ENCODE measurements at regions not wholly inside any gene's neighbourhood (a gene's known extent, or its start where the extent isn't known, plus 50 kb on each side); places are given as distances from the start of the nearest gene placed in this dataset.
"Not testable (repeated sequence)": the region's sequence is repeated elsewhere in the genome, so short reads cannot be mapped to it uniquely, and the experiment has no call there.

DNA sequence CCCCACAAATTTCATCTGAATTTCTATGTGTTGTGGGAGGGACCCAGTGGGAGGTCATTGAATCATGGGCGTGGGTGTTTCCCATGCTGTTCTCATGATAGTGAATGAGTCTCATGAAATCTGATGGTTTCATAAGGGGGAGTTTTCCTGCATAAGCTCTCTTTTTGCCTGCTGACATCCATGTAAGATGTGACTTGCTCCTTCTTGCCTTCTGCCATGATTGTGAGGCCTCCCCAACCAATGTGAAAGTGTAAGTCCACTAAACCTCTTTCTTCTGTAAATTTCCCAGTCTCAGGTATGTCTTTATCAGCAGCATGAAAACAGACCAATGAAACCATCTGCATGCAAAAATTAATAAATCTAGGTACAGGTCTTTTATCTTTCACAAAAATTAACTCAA is 331.8 kb upstream of the GJE1 start:
- not testable (repeated sequence) for DNase-seq; H3K9me3 ChIP-seq (replicated peaks; ENCODE audit: control insufficient read depth, low read depth, low read length); H3K27me3 ChIP-seq (ENCODE audit: control insufficient read depth, insufficient read depth, low read length); H3K4me3 ChIP-seq (ENCODE audit: low read length); H3K27ac ChIP-seq (ENCODE audit: low read length); H3K36me3 ChIP-seq (ENCODE audit: control insufficient read depth, insufficient read depth, low read length); H3K4me1 ChIP-seq (ENCODE audit: control insufficient read depth, insufficient read depth, low read length)
- WGBS (ENCODE audit: insufficient coverage) = no CpG with 5 or more reads among the region's 1 CpG

DNA sequence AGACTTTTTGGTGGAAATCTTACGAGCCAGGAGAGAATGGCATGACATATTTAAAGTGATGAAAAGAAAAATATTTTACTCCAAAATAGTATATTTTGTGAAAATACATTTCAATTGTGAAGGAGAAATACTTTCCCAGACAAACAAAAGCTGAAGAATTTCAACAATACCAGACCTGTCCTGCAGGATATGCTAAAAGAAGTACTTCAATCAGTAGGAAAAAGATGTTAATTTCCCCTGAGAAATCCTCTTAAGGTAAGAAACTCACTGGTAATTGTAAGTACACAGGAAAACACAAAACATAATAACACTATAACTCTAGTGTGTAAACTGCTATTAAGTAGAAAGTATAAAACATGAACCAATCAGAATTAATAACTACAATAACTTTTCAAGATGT is 341.8 kb upstream of the GJE1 start:
- no peak for DNase-seq
- Histone ChIP-seq H3K4me3 (ENCODE audit: low read length) (no peak overlapping the region), H3K27me3 (ENCODE audit: control insufficient read depth, insufficient read depth, low read length) (no peaks in the 10 kb centered on the region), H3K9me3 (replicated peaks; ENCODE audit: control insufficient read depth, low read depth, low read length) (no peaks in the 10 kb centered on the region), H3K27ac (ENCODE audit: low read length) (no peak overlapping the region), H3K36me3 (ENCODE audit: control insufficient read depth, insufficient read depth, low read length) (no peaks in the 10 kb centered on the region), H3K4me1 (ENCODE audit: control insufficient read depth, insufficient read depth, low read length) (no peaks in the 10 kb centered on the region)
- WGBS (ENCODE audit: insufficient coverage) = no CpG with 5 or more reads among the region's 1 CpG

DNA sequence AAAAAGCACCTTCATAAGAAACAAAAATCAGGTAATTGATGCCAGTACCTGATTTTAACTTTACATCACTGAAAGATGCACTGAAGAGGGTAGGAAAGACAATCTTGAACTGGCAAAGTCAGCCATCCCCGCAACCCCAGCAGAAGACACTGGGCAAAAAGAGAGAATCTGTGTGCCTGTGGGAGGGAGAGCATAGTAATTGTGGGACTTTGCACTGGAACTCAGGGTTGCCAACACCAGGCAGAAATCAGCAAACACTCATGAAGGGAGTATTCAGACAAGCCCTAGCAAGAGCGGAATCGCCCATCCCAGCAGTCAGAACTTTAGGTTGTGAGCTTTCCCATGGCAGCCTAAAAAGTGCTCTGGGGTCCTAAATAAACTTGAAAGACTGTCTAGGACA is 344.6 kb upstream of the GJE1 start:
- WGBS (ENCODE audit: insufficient coverage) = 96% methylated on average over 2 of the region's 3 CpGs
- DNase-seq = no peak
- Histone ChIP-seq H3K27me3 (ENCODE audit: control insufficient read depth, insufficient read depth, low read length) (no peaks in the 10 kb centered on the region), H3K4me1 (ENCODE audit: control insufficient read depth, insufficient read depth, low read length) (peaks cover 2% of the 10 kb centered on the region), H3K36me3 (ENCODE audit: control insufficient read depth, insufficient read depth, low read length) (no peaks in the 10 kb centered on the region), H3K4me3 (ENCODE audit: low read length) (no peak overlapping the region), H3K9me3 (replicated peaks; ENCODE audit: control insufficient read depth, low read depth, low read length) (no peaks in the 10 kb centered on the region), H3K27ac (ENCODE audit: low read length) (no peak overlapping the region)

DNA sequence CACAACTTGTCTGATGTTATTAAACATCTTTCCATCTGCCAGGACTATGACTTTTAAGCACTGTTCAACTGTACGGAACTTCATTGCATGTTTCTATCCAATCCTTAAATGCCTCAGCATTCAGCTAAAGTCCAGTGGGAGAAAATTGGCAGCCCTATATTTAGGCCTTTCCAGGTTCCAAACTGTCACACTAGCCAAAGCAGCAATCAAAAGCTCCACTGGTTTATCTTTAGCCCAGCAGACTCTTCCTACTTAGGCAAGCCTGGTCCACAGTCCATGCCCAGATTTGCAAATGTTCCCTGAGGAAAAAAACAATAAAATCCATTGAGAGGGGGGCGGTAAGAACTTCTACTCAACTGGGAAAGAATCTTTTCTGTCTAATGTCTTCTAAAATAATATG is 349.1 kb upstream of the GJE1 start:
- peak; percentile 83 for DNase-seq
- Histone ChIP-seq H3K36me3 (ENCODE audit: control insufficient read depth, insufficient read depth, low read length) (no peaks in the 10 kb centered on the region), H3K9me3 (replicated peaks; ENCODE audit: control insufficient read depth, low read depth, low read length) (no peaks in the 10 kb centered on the region), H3K27ac (ENCODE audit: low read length) (no peak overlapping the region), H3K4me1 (ENCODE audit: control insufficient read depth, insufficient read depth, low read length) (peaks cover 2% of the 10 kb centered on the region), H3K4me3 (ENCODE audit: low read length) (no peak overlapping the region), H3K27me3 (ENCODE audit: control insufficient read depth, insufficient read depth, low read length) (no peaks in the 10 kb centered on the region)
- 17% methylated on average over 1 of the region's 2 CpGs for WGBS (ENCODE audit: insufficient coverage)

DNA sequence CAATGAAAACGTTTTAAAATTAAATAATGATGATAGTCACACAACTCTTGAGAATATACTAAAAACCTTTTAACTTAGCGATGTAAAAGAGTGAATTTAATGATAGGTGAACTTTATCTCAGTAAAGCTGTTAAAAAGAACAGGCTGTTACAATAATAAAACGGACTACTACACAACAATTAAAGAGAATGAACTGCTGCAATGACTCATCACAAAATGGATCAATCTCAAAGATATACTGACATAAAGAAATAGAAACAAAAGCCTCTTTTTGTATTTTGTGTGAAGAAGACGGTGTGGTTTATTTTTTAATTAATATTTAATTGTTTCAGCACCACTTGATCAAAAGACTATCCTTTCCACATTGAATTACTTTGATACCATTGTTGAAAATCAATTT is 352.4 kb upstream of the GJE1 start:
- peaks cover 2% of the 10 kb centered on the region for H3K4me1 ChIP-seq (ENCODE audit: control insufficient read depth, insufficient read depth, low read length)
- no peak overlapping the region for H3K27ac ChIP-seq (ENCODE audit: low read length)
- no peaks in the 10 kb centered on the region for H3K36me3 ChIP-seq (ENCODE audit: control insufficient read depth, insufficient read depth, low read length)
- no peaks in the 10 kb centered on the region for H3K9me3 ChIP-seq (replicated peaks; ENCODE audit: control insufficient read depth, low read depth, low read length)
- WGBS (ENCODE audit: insufficient coverage) = no CpG with 5 or more reads among the region's 4 CpGs
- H3K27me3 ChIP-seq (ENCODE audit: control insufficient read depth, insufficient read depth, low read length) = no peaks in the 10 kb centered on the region
- no peak for DNase-seq
- no peak overlapping the region for H3K4me3 ChIP-seq (ENCODE audit: low read length)

DNA sequence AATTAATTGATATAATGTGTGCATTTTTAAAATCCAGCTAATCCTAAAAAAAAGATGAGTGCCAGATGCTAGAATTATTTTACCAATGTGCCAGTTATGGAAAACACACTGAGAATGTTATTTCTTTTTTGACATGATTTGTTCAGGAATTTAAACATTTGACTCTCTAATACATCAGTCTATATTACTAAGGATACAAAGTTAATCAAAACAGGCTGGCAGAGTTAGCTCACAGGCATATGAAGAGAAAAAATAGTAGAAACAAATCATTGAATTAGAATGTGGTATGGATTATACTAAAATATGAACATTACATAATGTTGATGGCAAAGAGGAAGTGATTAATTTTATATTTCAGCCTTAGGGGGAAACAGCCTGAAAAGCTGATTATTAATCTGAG is 368.3 kb upstream of the GJE1 start:
- Histone ChIP-seq H3K4me3 (ENCODE audit: low read length) (no peak overlapping the region), H3K9me3 (replicated peaks; ENCODE audit: control insufficient read depth, low read depth, low read length) (no peaks in the 10 kb centered on the region), H3K27me3 (ENCODE audit: control insufficient read depth, insufficient read depth, low read length) (no peaks in the 10 kb centered on the region), H3K36me3 (ENCODE audit: control insufficient read depth, insufficient read depth, low read length) (no peaks in the 10 kb centered on the region), H3K4me1 (ENCODE audit: control insufficient read depth, insufficient read depth, low read length) (no peaks in the 10 kb centered on the region), H3K27ac (ENCODE audit: low read length) (no peak overlapping the region)
- DNase-seq = no peak

DNA sequence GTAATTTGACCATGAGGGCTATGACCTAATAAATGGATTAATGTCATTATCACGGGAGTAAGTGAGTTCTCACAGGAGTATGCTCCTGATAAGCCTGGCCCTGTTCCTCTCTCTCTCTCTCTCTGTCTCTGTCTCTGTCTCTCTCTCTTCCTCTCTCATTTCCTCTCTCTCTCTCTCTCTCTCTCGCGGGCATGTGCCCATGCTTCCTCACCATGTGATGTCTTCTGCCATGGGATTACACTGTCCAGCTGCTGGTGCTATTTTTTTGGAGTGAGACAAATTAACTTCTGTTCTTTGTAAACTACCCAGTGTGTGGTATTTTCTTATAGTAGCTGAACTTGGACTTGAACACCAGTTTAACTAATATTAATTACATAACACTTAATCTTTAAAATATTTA is 374.3 kb upstream of the GJE1 start:
- WGBS (ENCODE audit: insufficient coverage) = no CpG with 5 or more reads among the region's 3 CpGs
- no peaks in the 10 kb centered on the region for H3K27me3 ChIP-seq (ENCODE audit: control insufficient read depth, insufficient read depth, low read length)
- no peak for DNase-seq

DNA sequence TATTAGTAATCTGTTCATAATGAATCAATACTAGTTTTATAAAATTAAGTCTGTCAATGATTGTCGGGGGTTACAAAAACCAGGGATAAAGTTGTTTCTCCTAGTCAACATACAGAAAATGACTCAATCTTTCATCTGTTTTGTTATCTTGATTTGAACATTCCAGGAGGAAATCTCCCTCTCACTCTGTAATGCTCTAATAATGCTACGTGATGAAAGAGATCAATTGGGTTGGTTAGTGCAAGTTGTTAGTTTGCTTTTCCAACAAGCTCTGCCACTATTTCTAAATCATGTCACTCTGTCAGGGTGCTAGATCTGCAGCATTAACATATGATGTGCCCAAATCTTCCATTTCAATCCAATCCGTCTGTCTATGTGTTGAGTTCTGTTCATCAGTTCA is 379.5 kb upstream of the GJE1 start:
- no peak overlapping the region for H3K4me3 ChIP-seq (ENCODE audit: low read length)
- DNase-seq = no peak
- no peaks in the 10 kb centered on the region for H3K9me3 ChIP-seq (replicated peaks; ENCODE audit: control insufficient read depth, low read depth, low read length)
- no peak overlapping the region for H3K27ac ChIP-seq (ENCODE audit: low read length)
- WGBS (ENCODE audit: insufficient coverage) = 100% methylated on average over 1 of the region's 3 CpGs
- H3K4me1 ChIP-seq (ENCODE audit: control insufficient read depth, insufficient read depth, low read length) = no peaks in the 10 kb centered on the region
- no peaks in the 10 kb centered on the region for H3K36me3 ChIP-seq (ENCODE audit: control insufficient read depth, insufficient read depth, low read length)
- no peaks in the 10 kb centered on the region for H3K27me3 ChIP-seq (ENCODE audit: control insufficient read depth, insufficient read depth, low read length)

More for the DNA sequence above, 374.3 kb upstream of the GJE1 start:
- no peaks in the 10 kb centered on the region for H3K9me3 ChIP-seq (replicated peaks; ENCODE audit: control insufficient read depth, low read depth, low read length)
- no peak overlapping the region for H3K4me3 ChIP-seq (ENCODE audit: low read length)
- H3K36me3 ChIP-seq (ENCODE audit: control insufficient read depth, insufficient read depth, low read length) = no peaks in the 10 kb centered on the region
- H3K27ac ChIP-seq (ENCODE audit: low read length) = no peak overlapping the region
- H3K4me1 ChIP-seq (ENCODE audit: control insufficient read depth, insufficient read depth, low read length) = no peaks in the 10 kb centered on the region

DNA sequence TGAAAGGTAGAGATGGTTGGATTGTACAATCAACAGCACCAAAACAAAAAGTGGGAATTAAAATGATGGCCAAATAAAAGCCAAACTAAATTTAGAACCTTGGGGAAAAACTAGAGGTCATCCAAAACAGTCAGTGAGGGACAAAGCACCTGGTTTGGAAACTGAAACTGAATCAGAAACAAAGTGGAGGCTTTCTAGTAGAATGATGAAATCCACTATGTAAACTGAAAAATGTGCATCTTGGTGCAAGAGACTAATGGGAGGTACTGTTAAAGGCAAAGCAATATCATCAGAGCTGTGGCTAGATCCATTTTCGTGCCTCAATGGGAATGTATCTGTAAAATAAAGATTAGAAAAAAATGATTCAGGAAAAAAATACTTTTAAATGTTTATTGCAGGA is 380.0 kb upstream of the GJE1 start:
- no CpG with 5 or more reads among the region's 1 CpG for WGBS (ENCODE audit: insufficient coverage)
- no peak for DNase-seq
- Histone ChIP-seq H3K9me3 (replicated peaks; ENCODE audit: control insufficient read depth, low read depth, low read length) (no peaks in the 10 kb centered on the region), H3K4me3 (ENCODE audit: low read length) (no peak overlapping the region), H3K27ac (ENCODE audit: low read length) (no peak overlapping the region), H3K4me1 (ENCODE audit: control insufficient read depth, insufficient read depth, low read length) (no peaks in the 10 kb centered on the region), H3K36me3 (ENCODE audit: control insufficient read depth, insufficient read depth, low read length) (no peaks in the 10 kb centered on the region), H3K27me3 (ENCODE audit: control insufficient read depth, insufficient read depth, low read length) (no peaks in the 10 kb centered on the region)

DNA sequence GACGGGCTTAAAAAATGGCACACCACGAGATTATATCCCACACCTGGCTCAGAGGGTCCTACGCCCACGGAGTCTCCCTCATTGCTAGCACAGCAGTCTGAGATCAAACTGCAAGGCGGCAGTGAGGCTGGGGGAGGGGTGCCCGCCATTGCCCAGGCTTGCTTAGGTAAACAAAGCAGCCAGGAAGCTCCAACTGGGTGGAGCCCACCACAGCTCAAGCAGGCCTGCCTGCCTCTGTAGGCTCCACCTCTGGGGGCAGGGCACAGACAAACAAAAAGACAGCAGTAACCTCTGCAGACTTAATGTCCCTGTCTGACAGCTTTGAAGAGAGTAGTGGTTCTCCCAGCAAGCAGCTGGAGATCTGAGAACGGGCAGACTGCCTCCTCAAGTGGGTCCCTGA is 386.4 kb upstream of the GJE1 start:
- not testable (repeated sequence) for H3K9me3 ChIP-seq (replicated peaks; ENCODE audit: control insufficient read depth, low read depth, low read length); DNase-seq; H3K27me3 ChIP-seq (ENCODE audit: control insufficient read depth, insufficient read depth, low read length); H3K4me3 ChIP-seq (ENCODE audit: low read length); H3K36me3 ChIP-seq (ENCODE audit: control insufficient read depth, insufficient read depth, low read length); H3K4me1 ChIP-seq (ENCODE audit: control insufficient read depth, insufficient read depth, low read length); H3K27ac ChIP-seq (ENCODE audit: low read length)
- WGBS (ENCODE audit: insufficient coverage) = 94% methylated on average over 5 of the region's 7 CpGs

DNA sequence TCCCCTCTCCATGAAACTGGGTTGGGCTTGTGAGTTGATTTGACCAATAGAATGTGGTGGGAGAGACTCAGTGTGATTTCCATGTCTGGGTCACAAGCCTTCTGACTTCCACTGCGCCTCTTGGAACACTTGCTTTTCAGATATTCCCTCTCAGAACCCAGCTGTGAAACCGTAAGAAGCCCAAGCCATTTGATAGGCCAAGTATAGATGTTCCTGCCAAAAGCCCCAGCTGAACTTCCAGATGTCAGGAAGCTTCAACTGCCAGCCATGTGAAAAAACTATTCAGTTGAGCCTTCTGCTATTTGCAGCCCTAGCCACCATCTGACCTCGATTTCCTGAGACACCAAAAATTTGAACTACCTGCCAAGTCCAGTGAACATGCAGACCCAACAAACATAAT is 387.8 kb upstream of the GJE1 start:
- Histone ChIP-seq H3K4me1 (ENCODE audit: control insufficient read depth, insufficient read depth, low read length) (peaks cover 5% of the 10 kb centered on the region), H3K9me3 (replicated peaks; ENCODE audit: control insufficient read depth, low read depth, low read length) (peaks cover 8% of the 10 kb centered on the region), H3K27me3 (ENCODE audit: control insufficient read depth, insufficient read depth, low read length) (no peaks in the 10 kb centered on the region), H3K27ac (ENCODE audit: low read length) (peak overlapping the region; percentile 71), H3K36me3 (ENCODE audit: control insufficient read depth, insufficient read depth, low read length) (no peaks in the 10 kb centered on the region), H3K4me3 (ENCODE audit: low read length) (no peak overlapping the region)
- WGBS (ENCODE audit: insufficient coverage) = 0% methylated on average over 2 of the region's 3 CpGs
- peak; percentile 95 for DNase-seq

All from muscle of leg (tissue), 3 donors.